GM04504 (cell line): ENCODE measurements at regions not wholly inside any gene's neighbourhood (a gene's known extent, or its start where the extent isn't known, plus 50 kb on each side); places are given as distances from the start of the nearest gene placed in this dataset.

ENCODE experiments used
- DNase-seq: peaks from one replicate; pipeline ENCODE4 v3.0.0-alpha.2; 2012; ENCODE audit warnings: low read depth

DNA sequence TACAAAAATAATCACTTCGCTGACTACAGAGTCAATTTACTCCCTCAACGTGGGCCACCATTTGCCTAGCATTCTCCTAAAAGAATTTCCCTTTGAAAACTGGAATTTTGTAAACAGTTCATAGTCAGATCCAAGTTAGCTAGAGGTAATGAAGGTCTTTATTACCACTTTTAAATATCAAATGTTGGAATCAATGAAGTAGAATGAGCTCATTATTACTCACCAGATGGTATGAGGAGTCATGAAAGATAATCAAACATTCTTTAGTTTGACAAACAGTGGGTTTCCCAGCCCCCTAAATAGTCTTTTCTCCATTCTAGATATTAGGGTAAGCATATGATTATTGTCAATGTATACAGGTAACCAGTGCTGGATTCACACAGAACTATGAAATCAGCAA lies 455.7 kb upstream of the THBS1 start:
- DNase-seq = no peak

- DNase-seq = peak; percentile 35
These were observed 455.0 kb upstream of the THBS1 start for GRCh38 chr15:39125904-39126303.

DNA sequence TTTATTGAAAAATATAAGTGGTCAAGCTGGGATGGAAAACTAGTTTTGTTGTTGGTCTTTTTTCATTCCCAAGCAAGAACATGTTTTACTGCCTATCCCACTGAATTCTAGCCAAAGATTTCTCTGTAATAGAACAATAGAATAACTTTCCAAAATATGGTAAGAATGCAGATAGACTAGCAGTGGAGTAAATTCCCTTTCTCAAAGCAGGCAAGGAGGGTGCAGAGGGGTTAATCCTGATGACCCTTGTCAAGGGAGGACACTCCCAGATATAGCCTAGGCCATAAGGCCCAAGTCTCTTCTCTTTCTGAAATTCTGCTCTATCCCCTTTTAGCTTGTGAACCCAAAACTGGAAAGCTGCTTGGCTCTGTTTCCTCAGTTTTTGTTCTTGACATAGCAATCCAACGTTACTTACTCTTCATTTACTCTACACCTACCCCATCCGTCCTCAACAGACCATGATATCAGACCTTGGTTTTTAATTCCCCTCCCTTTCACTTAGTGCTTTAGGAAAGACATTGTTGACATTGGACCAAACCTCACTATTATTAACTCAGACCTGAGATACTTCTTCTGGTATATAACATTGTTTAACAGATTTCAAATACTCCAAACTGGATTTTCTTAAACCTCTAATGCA lies 453.6 kb upstream of the THBS1 start:
- no peak for DNase-seq

DNA sequence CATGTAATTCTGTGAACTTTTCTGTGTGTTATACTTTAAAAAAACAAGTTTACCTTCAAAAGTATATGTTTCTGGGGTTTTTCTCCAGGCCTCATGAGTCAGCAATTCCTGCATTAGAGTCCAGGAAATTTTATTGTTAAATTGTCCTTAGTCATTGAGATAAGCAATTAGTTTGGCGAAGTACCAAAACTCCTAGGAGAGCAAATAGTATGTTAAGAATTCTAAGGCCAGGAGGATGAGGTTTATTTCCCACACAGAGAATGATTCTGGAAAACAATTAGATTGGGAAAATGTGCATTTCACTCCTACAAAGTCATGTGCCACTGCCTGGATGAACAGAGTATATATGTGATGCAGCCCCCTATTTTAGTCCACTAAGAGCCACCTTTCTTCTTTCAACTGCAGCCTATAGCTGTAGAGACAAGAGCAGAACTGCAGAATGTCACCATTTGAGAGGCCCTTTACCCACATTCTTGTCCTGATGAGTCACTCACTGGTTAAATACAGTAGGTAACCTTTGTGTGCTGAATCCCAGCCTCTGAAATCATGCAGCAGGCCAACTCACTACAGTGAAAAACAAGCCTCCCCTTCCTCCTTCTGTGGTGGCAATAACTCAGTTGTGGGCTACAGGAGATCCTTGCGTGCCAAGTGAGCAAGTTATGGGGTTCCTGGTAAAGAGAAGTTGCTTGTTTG lies 452.8 kb upstream of the THBS1 start:
- peak; percentile 90 for DNase-seq

GRCh38 chr15:39128746-39129145 lies 452.1 kb upstream of the THBS1 start:
- no peak for DNase-seq

GRCh38 chr15:39130556-39131379 lies 450.1 kb upstream of the THBS1 start:
- no peak for DNase-seq

- peak; percentile 53 for DNase-seq
These were observed 449.3 kb upstream of the THBS1 start for GRCh38 chr15:39131609-39132008.

DNA sequence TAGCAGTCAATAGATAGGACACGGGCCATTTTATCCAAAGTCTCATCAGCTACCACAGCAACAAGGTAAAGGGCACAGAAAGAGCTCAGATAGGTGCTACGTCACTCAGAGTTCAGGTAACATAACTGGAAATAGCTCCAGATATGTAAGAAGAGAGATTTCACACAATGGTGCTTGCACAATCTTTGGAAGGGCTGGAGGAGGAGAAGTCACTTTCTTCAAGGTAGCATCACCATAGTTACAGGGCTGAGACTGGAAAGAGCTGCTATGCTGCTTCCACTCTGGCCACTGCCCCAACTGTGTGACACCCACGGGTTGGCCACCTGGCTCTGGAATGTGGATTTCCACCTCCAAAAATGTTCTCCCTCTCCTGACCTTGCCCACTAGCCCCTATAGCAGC lies 448.8 kb upstream of the THBS1 start:
- no peak for DNase-seq

- DNase-seq = peak; percentile 79
These were observed 447.8 kb upstream of the THBS1 start for GRCh38 chr15:39132954-39133600.

- no peak for DNase-seq
These were observed 446.6 kb upstream of the THBS1 start for GRCh38 chr15:39134282-39134681.

DNA sequence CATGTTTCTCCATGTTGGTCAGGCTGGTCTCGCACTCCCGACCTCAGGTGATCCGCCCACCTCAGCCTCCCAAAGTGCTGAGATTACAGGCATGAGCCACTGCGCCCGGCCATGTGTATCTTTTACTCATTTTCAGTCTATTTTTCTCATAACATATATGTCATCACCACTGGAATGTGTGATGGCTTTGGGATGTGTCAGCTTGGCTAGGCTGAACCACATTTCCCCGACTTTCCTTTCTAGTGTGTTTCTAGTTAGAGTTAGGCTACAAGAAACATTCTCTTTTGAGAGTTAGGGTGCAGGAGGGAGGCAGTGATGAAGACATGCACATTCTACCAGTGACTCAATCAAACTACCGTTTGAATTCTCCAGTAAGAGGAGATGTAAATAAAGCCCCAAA lies 444.9 kb upstream of the THBS1 start:
- DNase-seq = peak; percentile 92

GRCh38 chr15:39139431-39140059 lies 441.3 kb upstream of the THBS1 start:
- DNase-seq = no peak

- DNase-seq = peak; percentile 84
These were observed 440.7 kb upstream of the THBS1 start for GRCh38 chr15:39140060-39140604.

- DNase-seq = no peak
These were observed 438.4 kb upstream of the THBS1 start for GRCh38 chr15:39142500-39142899.

DNA sequence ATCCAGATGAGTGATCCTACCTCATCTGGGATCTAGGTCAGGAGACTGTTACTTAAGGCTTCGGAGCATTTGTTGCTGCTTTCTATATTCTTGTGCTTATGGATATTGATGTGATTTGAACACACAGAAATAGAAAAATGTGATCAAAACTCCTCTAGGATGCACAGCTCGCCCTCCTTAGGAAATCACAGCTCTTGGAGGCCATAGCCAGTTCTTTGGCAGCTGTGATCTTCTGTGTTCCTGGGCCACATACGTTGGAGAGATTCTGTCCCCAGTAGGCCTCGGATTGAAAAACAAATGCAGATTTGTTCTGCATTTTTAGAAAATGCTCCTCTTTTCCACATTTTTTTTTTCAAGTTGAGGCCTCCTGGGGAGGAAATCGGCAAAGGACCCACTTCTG lies 437.4 kb upstream of the THBS1 start:
- DNase-seq = no peak

DNA sequence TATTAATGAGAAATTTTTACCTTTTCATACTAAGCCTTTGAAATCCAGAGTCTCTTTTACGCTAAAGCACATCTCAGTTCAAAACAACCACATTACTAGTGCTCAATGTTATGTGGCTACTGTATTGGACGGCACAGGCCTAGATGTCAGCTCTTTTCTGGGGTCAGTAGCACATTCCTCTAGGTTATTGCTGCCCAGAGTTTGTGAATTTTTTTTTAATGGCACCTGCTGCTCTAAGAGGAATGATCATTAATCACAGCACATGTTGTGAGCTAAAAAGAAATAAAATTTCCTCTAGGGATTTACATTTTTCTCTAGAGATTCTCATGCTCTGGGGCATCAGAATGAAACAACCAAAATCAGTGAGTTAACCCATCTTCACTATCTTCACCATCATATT lies 436.8 kb upstream of the THBS1 start:
- no peak for DNase-seq

GRCh38 chr15:39144613-39145499 lies 436.0 kb upstream of the THBS1 start:
- peak; percentile 42 for DNase-seq

GRCh38 chr15:39145854-39146625 lies 434.8 kb upstream of the THBS1 start:
- DNase-seq = no peak

DNA sequence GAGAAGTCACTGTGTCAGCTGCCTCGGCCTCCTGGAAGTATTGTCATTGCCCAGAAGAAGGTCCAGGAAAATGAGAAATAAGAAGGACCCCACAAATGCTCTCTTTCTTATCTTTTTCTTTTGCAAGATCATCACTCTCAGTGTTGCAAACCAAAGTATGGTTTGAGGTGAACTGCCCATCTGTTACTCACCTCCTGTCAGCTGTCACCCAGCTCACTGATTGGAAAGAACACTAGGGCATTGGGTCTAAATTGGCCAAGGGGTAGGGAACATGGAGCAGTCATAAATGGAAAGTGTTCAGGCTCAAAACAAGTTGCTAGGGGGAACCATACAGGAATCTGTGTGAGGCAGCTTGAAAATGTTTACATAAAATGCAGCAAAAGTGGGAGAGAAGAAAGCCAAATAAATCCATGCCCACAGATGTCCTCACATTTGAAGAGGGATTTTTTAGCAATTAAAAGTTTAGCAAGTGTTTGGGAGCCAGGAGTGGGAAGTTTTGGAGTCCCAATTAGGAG lies 431.2 kb upstream of the THBS1 start:
- no peak for DNase-seq

- no peak for DNase-seq
These were observed 429.3 kb upstream of the THBS1 start for GRCh38 chr15:39151545-39151944.
